M059J (cell line): ENCODE measurements at regions not wholly inside any gene's neighbourhood (a gene's known extent, or its start where the extent isn't known, plus 50 kb on each side); places are given as distances from the start of the nearest gene placed in this dataset.

Experiments
- DNase-seq: peaks from one replicate; pipeline ENCODE4 v3.0.0-alpha.2; 2012; ENCODE audit warnings: low read depth

GRCh38 chr1:170271430-170272161 lies 125.8 kb downstream of the NTMT2 start:
- no peak for DNase-seq

- DNase-seq = no peak
Measured at GRCh38 chr1:170273291-170274130, 127.8 kb downstream of the NTMT2 start.

- no peak for DNase-seq
Measured at GRCh38 chr1:170274131-170274501, 128.4 kb downstream of the NTMT2 start.

GRCh38 chr1:170277985-170278384 lies 132.2 kb downstream of the NTMT2 start:
- DNase-seq = no peak

- DNase-seq = no peak
Measured at GRCh38 chr1:170284016-170284415, 138.3 kb downstream of the NTMT2 start.

- DNase-seq = no peak
Measured at GRCh38 chr1:170284512-170284911, 138.8 kb downstream of the NTMT2 start.

GRCh38 chr1:170284951-170285350 lies 139.2 kb downstream of the NTMT2 start:
- no peak for DNase-seq

GRCh38 chr1:170288155-170288554 lies 142.4 kb downstream of the NTMT2 start:
- DNase-seq = no peak

- no peak for DNase-seq
Measured at GRCh38 chr1:170290276-170290675, 144.5 kb downstream of the NTMT2 start.

- DNase-seq = no peak
Measured at GRCh38 chr1:170290991-170291390, 145.2 kb downstream of the NTMT2 start.

GRCh38 chr1:170291516-170291915 lies 145.8 kb downstream of the NTMT2 start:
- no peak for DNase-seq

GRCh38 chr1:170296211-170296610 lies 150.5 kb downstream of the NTMT2 start:
- no peak for DNase-seq

GRCh38 chr1:170296642-170297041 lies 150.9 kb downstream of the NTMT2 start:
- peak; percentile 37 for DNase-seq

- DNase-seq = no peak
Measured at GRCh38 chr1:170301596-170301995, 155.8 kb downstream of the NTMT2 start.

- DNase-seq = no peak
Measured at GRCh38 chr1:170303034-170303433, 157.3 kb downstream of the NTMT2 start.

- DNase-seq = no peak
Measured at GRCh38 chr1:170305777-170306512, 160.2 kb downstream of the NTMT2 start.

GRCh38 chr1:170306513-170306910 lies 160.8 kb downstream of the NTMT2 start:
- DNase-seq = no peak

- DNase-seq = no peak
Measured at GRCh38 chr1:170306948-170307347, 161.2 kb downstream of the NTMT2 start.

GRCh38 chr1:170307426-170307825 lies 161.7 kb downstream of the NTMT2 start:
- DNase-seq = peak; percentile 25

- peak; percentile 83 for DNase-seq
Measured at GRCh38 chr1:170309389-170310013, 163.7 kb downstream of the NTMT2 start.

GRCh38 chr1:170310014-170310405 lies 164.3 kb downstream of the NTMT2 start:
- DNase-seq = no peak

GRCh38 chr1:170310951-170311350 lies 165.2 kb downstream of the NTMT2 start:
- no peak for DNase-seq
